ENCODE measurements at regions not wholly inside any gene's neighbourhood (a gene's known extent, or its start where the extent isn't known, plus 50 kb on each side); places are given as distances from the start of the nearest gene placed in this dataset.

GRCh38 chr6:165956874-165957273, 210.8 kb downstream of the TBXT start:
- FAIRE-seq (no peak), DNase-seq (ENCODE audit: low read depth) (no peak)
- Histone ChIP-seq H3K27me3 (ENCODE audit: insufficient read depth, low read length) (no peaks in the 10 kb centered on the region), H2AFZ (ENCODE audit: low read depth, low read length) (no peak overlapping the region), H3K27ac (ENCODE audit: low read depth, low read length) (no peak overlapping the region), H3K4me2 (ENCODE audit: low read length) (no peak overlapping the region), H3K79me2 (ENCODE audit: insufficient read depth, low read length) (no peaks in the 10 kb centered on the region), H3K4me1 (ENCODE audit: insufficient read depth, low read length) (no peaks in the 10 kb centered on the region), H3K36me3 (ENCODE audit: insufficient read depth, low read length) (no peaks in the 10 kb centered on the region), H4K20me1 (ENCODE audit: insufficient read depth, low read length) (no peaks in the 10 kb centered on the region), H3K9ac (ENCODE audit: low read length) (no peak overlapping the region), H3K4me3 (ENCODE audit: insufficient read depth, low read depth, low read length) (no peak overlapping the region), H3K9me3 (ENCODE audit: insufficient read depth, low read depth, low read length) (peaks cover 4% of the 10 kb centered on the region)
- H3K9me3 Mint-ChIP-seq (ENCODE audit: unreplicated experiment), result peaks cover 12% of the 10 kb centered on the region
- no peak overlapping the region for H3K4me3 Mint-ChIP-seq (ENCODE audit: unreplicated experiment)
- H3K27ac Mint-ChIP-seq (ENCODE audit: unreplicated experiment), result no peak overlapping the region
- peaks cover 15% of the 10 kb centered on the region for H3K27me3 Mint-ChIP-seq (ENCODE audit: low read depth, unreplicated experiment)
- no peaks in the 10 kb centered on the region for H3K4me1 Mint-ChIP-seq (ENCODE audit: low read depth, unreplicated experiment)
- H3K36me3 Mint-ChIP-seq (ENCODE audit: low read depth, unreplicated experiment), result no peaks in the 10 kb centered on the region
- TF ChIP-seq CTCF (IDR thresholded peaks at IDR 0.05; ENCODE audit: insufficient read depth, low read depth, low read length) (no peak), EZH2 (IDR thresholded peaks at IDR 0.05; ENCODE audit: insufficient read depth, low read length) (no peak)

DNA sequence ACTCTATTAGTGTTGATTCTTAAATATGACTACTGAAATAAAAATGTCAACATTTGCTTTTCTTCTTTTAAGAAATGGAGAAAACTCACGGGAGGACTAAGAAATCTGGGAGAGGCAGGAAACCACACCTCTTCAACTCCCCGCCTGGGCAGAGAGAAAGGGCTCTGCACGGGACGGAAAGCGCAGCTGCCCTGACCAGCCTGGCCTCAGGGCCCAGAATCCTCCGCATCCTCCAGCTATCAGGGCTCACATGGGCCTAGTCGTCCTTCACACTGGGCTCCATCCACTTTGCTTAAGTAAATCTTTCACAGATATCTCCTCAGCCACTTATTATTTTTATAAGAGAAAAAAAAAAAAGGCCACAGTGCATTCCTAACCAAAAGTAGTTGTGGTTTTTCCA, 215.1 kb downstream of the TBXT start:
- Mint-ChIP-seq H3K9me3 (ENCODE audit: unreplicated experiment) (peaks cover 4% of the 10 kb centered on the region), H3K36me3 (ENCODE audit: low read depth, unreplicated experiment) (no peaks in the 10 kb centered on the region), H3K4me3 (ENCODE audit: unreplicated experiment) (no peak overlapping the region), H3K27ac (ENCODE audit: unreplicated experiment) (no peak overlapping the region), H3K27me3 (ENCODE audit: low read depth, unreplicated experiment) (peaks cover 19% of the 10 kb centered on the region), H3K4me1 (ENCODE audit: low read depth, unreplicated experiment) (no peaks in the 10 kb centered on the region)
- no peaks in the 10 kb centered on the region for H3K36me3 ChIP-seq (ENCODE audit: insufficient read depth, low read length)
- FAIRE-seq, result no peak
- no peak overlapping the region for H3K27ac ChIP-seq (ENCODE audit: low read depth, low read length)
- H3K9me3 ChIP-seq (ENCODE audit: insufficient read depth, low read depth, low read length), result no peaks in the 10 kb centered on the region
- H3K4me1 ChIP-seq (ENCODE audit: insufficient read depth, low read length), result no peaks in the 10 kb centered on the region
- no peak overlapping the region for H3K4me2 ChIP-seq (ENCODE audit: low read length)
- H4K20me1 ChIP-seq (ENCODE audit: insufficient read depth, low read length), result no peaks in the 10 kb centered on the region
- TF ChIP-seq EZH2 (IDR thresholded peaks at IDR 0.05; ENCODE audit: insufficient read depth, low read length), result no peak
- TF ChIP-seq CTCF (IDR thresholded peaks at IDR 0.05; ENCODE audit: insufficient read depth, low read depth, low read length), result no peak
- no peak overlapping the region for H3K4me3 ChIP-seq (ENCODE audit: insufficient read depth, low read depth, low read length)
- H3K27me3 ChIP-seq (ENCODE audit: insufficient read depth, low read length), result no peaks in the 10 kb centered on the region
- no peak for DNase-seq (ENCODE audit: low read depth)
- H3K9ac ChIP-seq (ENCODE audit: low read length), result no peak overlapping the region
- no peaks in the 10 kb centered on the region for H3K79me2 ChIP-seq (ENCODE audit: insufficient read depth, low read length)
- no peak overlapping the region for H2AFZ ChIP-seq (ENCODE audit: low read depth, low read length)

GRCh38 chr6:165950316-165950715, 217.3 kb downstream of the TBXT start:
- TF ChIP-seq CTCF (IDR thresholded peaks at IDR 0.05; ENCODE audit: insufficient read depth, low read depth, low read length), result no peak
- no peak for TF ChIP-seq EZH2 (IDR thresholded peaks at IDR 0.05; ENCODE audit: insufficient read depth, low read length)
- no peaks in the 10 kb centered on the region for H3K79me2 ChIP-seq (ENCODE audit: insufficient read depth, low read length)
- no peaks in the 10 kb centered on the region for H3K4me1 Mint-ChIP-seq (ENCODE audit: low read depth, unreplicated experiment)
- H3K27ac Mint-ChIP-seq (ENCODE audit: unreplicated experiment), result no peak overlapping the region
- no peak overlapping the region for H2AFZ ChIP-seq (ENCODE audit: low read depth, low read length)
- no peak overlapping the region for H3K4me2 ChIP-seq (ENCODE audit: low read length)
- no peak for FAIRE-seq
- no peak for DNase-seq (ENCODE audit: low read depth)
- no peaks in the 10 kb centered on the region for H4K20me1 ChIP-seq (ENCODE audit: insufficient read depth, low read length)
- peaks cover 4% of the 10 kb centered on the region for H3K9me3 Mint-ChIP-seq (ENCODE audit: unreplicated experiment)
- H3K36me3 Mint-ChIP-seq (ENCODE audit: low read depth, unreplicated experiment), result no peaks in the 10 kb centered on the region
- H3K9ac ChIP-seq (ENCODE audit: low read length), result no peak overlapping the region
- H3K4me3 ChIP-seq (ENCODE audit: insufficient read depth, low read depth, low read length), result no peak overlapping the region
- H3K4me1 ChIP-seq (ENCODE audit: insufficient read depth, low read length), result no peaks in the 10 kb centered on the region
- no peak overlapping the region for H3K27ac ChIP-seq (ENCODE audit: low read depth, low read length)
- H3K36me3 ChIP-seq (ENCODE audit: insufficient read depth, low read length), result no peaks in the 10 kb centered on the region
- H3K9me3 ChIP-seq (ENCODE audit: insufficient read depth, low read depth, low read length), result no peaks in the 10 kb centered on the region
- H3K27me3 Mint-ChIP-seq (ENCODE audit: low read depth, unreplicated experiment), result peaks cover 19% of the 10 kb centered on the region
- no peaks in the 10 kb centered on the region for H3K27me3 ChIP-seq (ENCODE audit: insufficient read depth, low read length)
- no peak overlapping the region for H3K4me3 Mint-ChIP-seq (ENCODE audit: unreplicated experiment)
